ENCODE measurements at regions not wholly inside any gene's neighbourhood (a gene's known extent, or its start where the extent isn't known, plus 50 kb on each side); places are given as distances from the start of the nearest gene placed in this dataset.

DNA sequence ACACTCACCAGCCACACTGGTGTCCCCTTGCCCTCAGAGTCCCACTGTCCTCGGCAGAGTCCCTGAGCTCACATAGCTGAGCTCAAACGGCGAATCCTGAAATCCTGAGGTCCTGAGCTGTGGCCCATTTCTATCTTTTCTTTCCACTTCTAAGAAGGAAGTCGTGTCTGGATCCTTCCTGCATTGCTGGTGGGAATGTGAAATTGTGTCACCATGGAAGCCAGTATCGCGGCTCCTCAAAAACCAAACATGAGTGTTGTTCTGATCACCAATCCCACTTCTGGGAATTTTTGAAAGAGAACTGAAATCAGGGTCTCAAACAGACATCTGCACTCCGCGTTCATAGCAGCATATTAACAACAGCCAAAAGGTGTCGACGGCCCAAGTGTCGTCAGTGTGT, 244.7 kb downstream of the EIPR1 start:
- DNase-seq (no peak), ATAC-seq (no peak)
- Histone ChIP-seq H3K27me3 (peaks cover 0 to 4% (median 0%) of the 10 kb centered on the region in 3 donors), H3K4me1 (no peaks in the 10 kb centered on the region), H3K27ac (no peak overlapping the region), H3K9me3 (no peaks in the 10 kb centered on the region), H3K4me3 (no peak overlapping the region), H3K36me3 (no peaks in the 10 kb centered on the region)
- intact Hi-C loops (cut with DNase I; ENCODE audit: low total_unique reads) (no loop called here), in situ Hi-C loops (cut with MboI; ENCODE audit: low sequenced_read_pairs in 4 of 4) (no loop called here)
- TF ChIP-seq CTCF (IDR thresholded peaks at IDR 0.05 in 4 of 5, conservative IDR thresholded peaks at IDR 0.05 in 1 of 5) = no peak
- no peak for TF ChIP-seq POLR2A (IDR thresholded peaks at IDR 0.05)

- no peak for ATAC-seq
- H3K27ac ChIP-seq = no peak overlapping the region
- TF ChIP-seq CTCF (IDR thresholded peaks at IDR 0.05 in 4 of 5, conservative IDR thresholded peaks at IDR 0.05 in 1 of 5) (no peak), POLR2A (IDR thresholded peaks at IDR 0.05) (no peak)
- H3K36me3 ChIP-seq = no peaks in the 10 kb centered on the region
- no peaks in the 10 kb centered on the region for H3K9me3 ChIP-seq
- H3K4me3 ChIP-seq = no peak overlapping the region
- no peak for DNase-seq
- in situ Hi-C loops (cut with MboI; ENCODE audit: low sequenced_read_pairs in 4 of 4) (no loop called here), intact Hi-C loops (cut with DNase I; ENCODE audit: low total_unique reads) (no loop called here)
- peaks cover 0 to 4% (median 0%) of the 10 kb centered on the region in 3 donors for H3K27me3 ChIP-seq
- H3K4me1 ChIP-seq = no peaks in the 10 kb centered on the region
These were observed 245.2 kb downstream of the EIPR1 start for GRCh38 chr2:3132466-3132865.

GRCh38 chr2:3131636-3132326, 245.8 kb downstream of the EIPR1 start:
- H3K4me1 ChIP-seq = no peaks in the 10 kb centered on the region
- DNase-seq = no peak
- no peak overlapping the region for H3K27ac ChIP-seq
- in situ Hi-C loops (cut with MboI; ENCODE audit: low sequenced_read_pairs in 4 of 4) = no loop called here
- H3K4me3 ChIP-seq = no peak overlapping the region
- TF ChIP-seq CTCF (IDR thresholded peaks at IDR 0.05 in 4 of 5, conservative IDR thresholded peaks at IDR 0.05 in 1 of 5) (no peak), POLR2A (IDR thresholded peaks at IDR 0.05) (no peak)
- intact Hi-C loops (cut with DNase I; ENCODE audit: low total_unique reads) = no loop called here
- no peaks in the 10 kb centered on the region for H3K36me3 ChIP-seq
- H3K9me3 ChIP-seq = no peaks in the 10 kb centered on the region
- H3K27me3 ChIP-seq = peaks cover 0 to 4% (median 0%) of the 10 kb centered on the region in 3 donors
- no peak for ATAC-seq

DNA sequence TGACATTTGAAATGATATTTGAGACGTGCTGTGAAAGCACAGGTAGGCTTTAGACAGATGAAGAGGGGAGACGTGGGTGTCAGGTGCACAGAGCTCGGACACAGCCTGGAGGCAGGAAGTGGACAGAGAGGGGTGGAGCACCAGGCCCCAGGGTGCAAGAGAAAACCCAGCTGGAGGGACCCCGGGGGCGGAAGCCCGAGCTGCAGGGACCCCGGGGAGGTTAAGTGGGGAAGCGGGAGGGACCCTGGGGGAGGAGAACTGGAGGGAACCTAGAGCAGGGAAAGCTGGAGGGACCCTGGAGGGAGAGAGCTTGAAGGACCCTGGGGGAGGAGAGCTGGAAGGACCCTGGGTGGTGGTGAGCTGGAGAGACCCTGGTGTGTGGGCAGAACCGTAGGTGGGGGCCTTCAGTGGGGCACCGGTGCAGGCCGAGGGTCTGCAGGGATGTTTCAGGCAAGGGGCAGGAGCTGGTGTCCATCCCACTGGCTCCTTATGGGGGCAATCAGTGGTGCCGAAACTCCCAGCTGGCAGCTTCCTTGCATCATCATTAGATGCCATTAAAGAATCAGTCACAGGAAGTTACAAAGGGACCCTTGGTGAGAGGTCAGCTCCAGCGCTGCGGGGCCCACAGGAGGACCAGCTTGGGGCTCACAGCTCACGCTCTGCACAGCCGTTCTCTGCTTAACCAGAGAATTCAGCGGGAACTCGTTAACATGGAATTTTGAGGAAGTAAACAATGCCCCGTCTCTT, 246.6 kb downstream of the EIPR1 start:
- intact Hi-C loops (cut with DNase I; ENCODE audit: low total_unique reads) (no loop called here), in situ Hi-C loops (cut with MboI; ENCODE audit: low sequenced_read_pairs in 4 of 4) (no loop called here)

More for the DNA sequence above, 246.6 kb downstream of the EIPR1 start:
- DNase-seq = no peak
- no peak for ATAC-seq
- Histone ChIP-seq H3K4me1 (no peaks in the 10 kb centered on the region), H3K4me3 (no peak overlapping the region), H3K9me3 (no peaks in the 10 kb centered on the region), H3K36me3 (no peaks in the 10 kb centered on the region), H3K27ac (no peak overlapping the region), H3K27me3 (peaks cover 0 to 4% (median 0%) of the 10 kb centered on the region in 3 donors)
- TF ChIP-seq POLR2A (IDR thresholded peaks at IDR 0.05) = no peak
- TF ChIP-seq CTCF (IDR thresholded peaks at IDR 0.05 in 4 of 5, conservative IDR thresholded peaks at IDR 0.05 in 1 of 5) = no peak

All from gastrocnemius medialis (tissue), 4 donors.